Heart left ventricle (tissue), 16 donors: ENCODE measurements at regions not wholly inside any gene's neighbourhood (a gene's known extent, or its start where the extent isn't known, plus 50 kb on each side); places are given as distances from the start of the nearest gene placed in this dataset.

Experiments
- ATAC-seq, 4 donors: fragments of 200-7000 bp; cut with Tn5 transposase; one replicate each; pipeline ENCODE4 v1.9.1; 2020 to 2022; ENCODE audit warnings: moderate library complexity in 4 of 4, mild to moderate bottlenecking in 3 of 4, moderate number of reproducible peaks in 1 of 4
- DNase-seq, 5 donors: peaks; one replicate each; pipeline ENCODE4 v3.0.0-alpha.2; 2020
- H3K27ac ChIP-seq, 12 donors: fragments of 200-600 bp; sonication (generic) in 4 of 12; one replicate each; pipeline versions ENCODE4 v1.5.0 to v1.8.0; 2016 to 2022; ENCODE audit warnings: mild to moderate bottlenecking in 2 of 12
- H3K27me3 ChIP-seq, 9 donors: fragments of 200-600 bp; sonication (generic) in 2 of 9; one replicate each; pipeline versions ENCODE4 v1.5.1 to v1.8.0; 2016 to 2022; ENCODE audit warnings: mild to moderate bottlenecking in 3 of 9
- H3K36me3 ChIP-seq, 9 donors: fragments of 200-600 bp; sonication (generic) in 2 of 9; one replicate each; pipeline versions ENCODE4 v1.5.0 to v1.8.0; 2018 to 2022; ENCODE audit warnings: mild to moderate bottlenecking in 2 of 9
- H3K4me1 ChIP-seq, 12 donors: fragments of 200-600 bp; sonication (generic) in 4 of 12; one replicate each; pipeline versions ENCODE4 v1.5.0 to v1.8.0; 2016 to 2022; ENCODE audit warnings: mild to moderate bottlenecking in 3 of 12
- H3K4me3 ChIP-seq, 12 donors: fragments of 200-600 bp; sonication (generic) in 4 of 12; one replicate each; pipeline versions ENCODE4 v1.5.0 to v1.8.0; 2017 to 2022; ENCODE audit warnings: mild to moderate bottlenecking in 9 of 12, moderate library complexity in 4 of 12
- H3K9me3 ChIP-seq, 12 donors: fragments of 200-600 bp; sonication (generic) in 4 of 12; one replicate each; pipeline versions ENCODE4 v1.5.0 to v1.8.0; 2016 to 2022; ENCODE audit warnings: mild to moderate bottlenecking in 1 of 12
- POLR2A ChIP-seq, 2 donors: fragments of 450-650 bp; IDR thresholded peaks; one replicate each; pipeline ENCODE4 v1.6.1; 2017; ENCODE audit warnings: antibody characterized with exemption in 2 of 2, mild to moderate bottlenecking in 2 of 2, moderate library complexity in 2 of 2
- WGBS, 4 donors: extraction: QIAGEN DNeasy Blood & Tissue Kit in 2 of 4; methylation state at CpG; one replicate each; pipeline versions ENCODE4 v1.1.5 to v1.1.7; 2013 to 2018; 5-methylcytosine and 5-hydroxymethylcytosine counted together
- intact Hi-C, 10 donors: fragments of 100-400 bp; cut with DNase I; formaldehyde crosslinking; loops; one replicate each; pipeline versions ENCODE4 v1.11.1 to v1.14.2; 2022
- TF ChIP-seq, protein P1 (sequence below), 12 donors: fragments of 200-600 bp; sonication (generic) in 4 of 12; IDR thresholded peaks; one replicate each; pipeline versions ENCODE4 v1.5.0 to v1.8.0; 2018 to 2022; ENCODE audit warnings: antibody characterized with exemption in 12 of 12, mild to moderate bottlenecking in 5 of 12
- donor health status: ischemic (EF 13 %, LVEDD 7.1; RV severe dilation, severe dysfunction).
- donor health status: healthy with polysubstance abuse.
- donor health status: DM: no; HTN: yes; CAD: no.
- donor health status: DM: no; HTN: no; CAD: no.
- donor health status: ischemic (EF 25% LVEDD 6.9; RV normal size, moderate dysfunction).
- donor health status: ischemic (EF 25% LVEDD 5.7; RV mildly dilated, moderate dysfunction).
- donor health status: healthy.
- donor health status: DM: yes; HTN: yes; CAD: no.
- donor health status: ischemic (EF 35%, LVEDD 5.7; RV mildly dilated, moderate dysfunction).
- donor health status: nonischemic (EF 11% LVEDD 7.7; RV severe dilation, severe dysfunction).
- donor health status: DM: yes; HTN: yes; CAD: no.
- donor health status: PGD.
- donor health status: ischemic (EF 29% LVEDD 5.4; RV normal size, mild dysfunction).
- donor health status: nonischemic (EF 23%, LVEDD 6.1; RV moderate dilation, normal function).

DNA sequence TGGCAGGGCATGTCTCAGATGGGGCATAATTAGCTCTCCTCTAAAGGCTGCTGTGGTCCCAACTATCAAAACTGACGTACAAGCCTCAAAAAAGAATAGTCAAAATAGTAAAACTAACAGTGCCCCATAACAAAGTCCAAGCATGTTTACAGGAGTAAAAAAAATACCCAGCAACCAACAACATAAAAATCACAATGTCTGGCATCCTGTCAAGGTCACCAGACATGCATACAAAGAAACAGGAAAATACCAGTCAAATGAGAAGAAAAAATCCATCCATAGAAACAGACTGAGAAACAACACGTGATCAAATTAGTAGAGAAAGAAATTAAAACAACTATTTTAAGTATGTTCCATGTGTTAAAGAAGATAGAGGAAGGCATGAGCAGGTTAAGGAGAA is 131.2 kb upstream of the C14orf180 start:
- TF ChIP-seq, protein P1, sequence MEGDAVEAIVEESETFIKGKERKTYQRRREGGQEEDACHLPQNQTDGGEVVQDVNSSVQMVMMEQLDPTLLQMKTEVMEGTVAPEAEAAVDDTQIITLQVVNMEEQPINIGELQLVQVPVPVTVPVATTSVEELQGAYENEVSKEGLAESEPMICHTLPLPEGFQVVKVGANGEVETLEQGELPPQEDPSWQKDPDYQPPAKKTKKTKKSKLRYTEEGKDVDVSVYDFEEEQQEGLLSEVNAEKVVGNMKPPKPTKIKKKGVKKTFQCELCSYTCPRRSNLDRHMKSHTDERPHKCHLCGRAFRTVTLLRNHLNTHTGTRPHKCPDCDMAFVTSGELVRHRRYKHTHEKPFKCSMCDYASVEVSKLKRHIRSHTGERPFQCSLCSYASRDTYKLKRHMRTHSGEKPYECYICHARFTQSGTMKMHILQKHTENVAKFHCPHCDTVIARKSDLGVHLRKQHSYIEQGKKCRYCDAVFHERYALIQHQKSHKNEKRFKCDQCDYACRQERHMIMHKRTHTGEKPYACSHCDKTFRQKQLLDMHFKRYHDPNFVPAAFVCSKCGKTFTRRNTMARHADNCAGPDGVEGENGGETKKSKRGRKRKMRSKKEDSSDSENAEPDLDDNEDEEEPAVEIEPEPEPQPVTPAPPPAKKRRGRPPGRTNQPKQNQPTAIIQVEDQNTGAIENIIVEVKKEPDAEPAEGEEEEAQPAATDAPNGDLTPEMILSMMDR (IDR thresholded peaks at IDR 0.05): no peak
- TF ChIP-seq POLR2A (IDR thresholded peaks at IDR 0.05): no peak
- peak overlapping the region in 1 of 12 donors; percentile 15 for H3K27ac ChIP-seq
- peaks cover 0 to 8% (median 0%) of the 10 kb centered on the region in 12 donors for H3K4me1 ChIP-seq
- H3K9me3 ChIP-seq: peaks cover 0 to 22% (median 7%) of the 10 kb centered on the region in 12 donors
- H3K36me3 ChIP-seq: no peaks in the 10 kb centered on the region
- DNase-seq (no peak), ATAC-seq (no peak)
- intact Hi-C loops: no loop called here
- WGBS, 4 donors: 60 to 67% (median 65%) methylated on average over 2 of the region's 2 CpGs
- H3K27me3 ChIP-seq: peaks cover 0 to 11% (median 0%) of the 10 kb centered on the region in 9 donors
- no peak overlapping the region for H3K4me3 ChIP-seq

GRCh38 chr14:104448721-104449120 is 130.8 kb upstream of the C14orf180 start:
- DNase-seq (no peak), ATAC-seq (no peak)
- Histone ChIP-seq H3K36me3 (no peaks in the 10 kb centered on the region), H3K4me1 (peaks cover 0 to 8% (median 0%) of the 10 kb centered on the region in 12 donors), H3K4me3 (no peak overlapping the region), H3K9me3 (peaks cover 0 to 24% (median 7%) of the 10 kb centered on the region in 12 donors), H3K27ac (no peak overlapping the region), H3K27me3 (peaks cover 0 to 11% (median 0%) of the 10 kb centered on the region in 9 donors)
- no peak for TF ChIP-seq POLR2A (IDR thresholded peaks at IDR 0.05)
- TF ChIP-seq, protein P1 (IDR thresholded peaks at IDR 0.05): no peak
- 63 to 87% (median 80%) methylated on average over 1 of the region's 1 CpG for WGBS, 4 donors
- intact Hi-C loops: no loop called here

- TF ChIP-seq, protein P1 (IDR thresholded peaks at IDR 0.05): no peak
- TF ChIP-seq POLR2A (IDR thresholded peaks at IDR 0.05): no peak
- Histone ChIP-seq H3K4me1 (peaks cover 0 to 8% (median 0%) of the 10 kb centered on the region in 12 donors), H3K36me3 (no peaks in the 10 kb centered on the region), H3K27me3 (peaks cover 0 to 11% (median 0%) of the 10 kb centered on the region in 9 donors), H3K4me3 (no peak overlapping the region), H3K27ac (no peak overlapping the region), H3K9me3 (peaks cover 0 to 24% (median 7%) of the 10 kb centered on the region in 12 donors)
- 89 to 92% (median 92%) methylated on average over 18 to 28 of the region's 28 CpGs for WGBS, 4 donors
- ATAC-seq (no peak), DNase-seq (no peak)
- intact Hi-C loops: no loop called here
Observed at GRCh38 chr14:104450811-104451401, 128.7 kb upstream of the C14orf180 start.

DNA sequence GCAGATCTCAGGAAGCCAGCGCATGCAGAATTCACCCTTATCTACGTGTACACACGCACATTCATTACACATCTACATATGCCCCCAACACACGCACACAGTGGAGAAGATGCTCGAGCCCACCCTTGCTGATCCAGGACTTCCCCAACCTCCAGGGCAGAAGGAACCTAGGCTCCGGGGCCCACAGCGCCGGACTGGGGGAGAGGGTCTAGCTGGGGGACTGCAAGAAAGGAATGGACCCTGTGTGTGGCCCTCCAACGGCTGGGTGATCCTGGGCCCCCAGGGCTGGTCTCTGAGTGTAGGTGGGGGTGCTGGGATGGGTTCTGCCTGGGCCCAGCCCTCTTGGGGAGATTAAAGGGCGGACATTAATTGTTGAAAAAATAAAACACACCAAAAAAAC is 128.1 kb upstream of the C14orf180 start:
- intact Hi-C loops: no loop called here
- no peak for TF ChIP-seq POLR2A (IDR thresholded peaks at IDR 0.05)
- TF ChIP-seq, protein P1 (IDR thresholded peaks at IDR 0.05): no peak
- 77 to 88% (median 87%) methylated on average over 9 to 10 of the region's 10 CpGs for WGBS, 4 donors
- Histone ChIP-seq H3K4me1 (peaks cover 0 to 8% (median 0%) of the 10 kb centered on the region in 12 donors), H3K27ac (no peak overlapping the region), H3K36me3 (no peaks in the 10 kb centered on the region), H3K9me3 (peaks cover 0 to 24% (median 7%) of the 10 kb centered on the region in 12 donors), H3K27me3 (peaks cover 0 to 11% (median 0%) of the 10 kb centered on the region in 9 donors), H3K4me3 (no peak overlapping the region)
- ATAC-seq (no peak), DNase-seq (no peak)
